ENCODE measurements at regions not wholly inside any gene's neighbourhood (a gene's known extent, or its start where the extent isn't known, plus 50 kb on each side); places are given as distances from the start of the nearest gene placed in this dataset.

DNA sequence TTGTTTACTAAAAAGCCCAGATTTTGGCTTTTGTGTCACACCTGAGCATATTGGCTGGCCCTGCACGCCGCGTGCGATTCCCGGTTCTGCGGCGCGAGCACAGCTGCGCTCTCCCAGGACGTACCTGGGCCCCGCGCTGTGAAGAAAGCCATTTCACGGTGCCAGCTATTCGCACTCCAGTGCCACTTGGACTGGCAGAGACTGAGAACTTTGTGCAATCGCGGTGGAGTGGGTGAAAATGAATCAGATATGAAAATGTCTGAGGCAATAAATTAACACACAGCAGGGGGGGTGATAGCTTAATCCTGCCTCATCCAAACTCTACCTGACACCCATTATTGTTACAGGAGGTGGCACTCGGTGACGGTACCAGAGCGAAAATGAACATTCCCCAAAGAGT lies 330.1 kb upstream of the MGMT start:
- no peak for DNase-seq (ENCODE audit: low read depth)
- TF ChIP-seq, protein P1, sequence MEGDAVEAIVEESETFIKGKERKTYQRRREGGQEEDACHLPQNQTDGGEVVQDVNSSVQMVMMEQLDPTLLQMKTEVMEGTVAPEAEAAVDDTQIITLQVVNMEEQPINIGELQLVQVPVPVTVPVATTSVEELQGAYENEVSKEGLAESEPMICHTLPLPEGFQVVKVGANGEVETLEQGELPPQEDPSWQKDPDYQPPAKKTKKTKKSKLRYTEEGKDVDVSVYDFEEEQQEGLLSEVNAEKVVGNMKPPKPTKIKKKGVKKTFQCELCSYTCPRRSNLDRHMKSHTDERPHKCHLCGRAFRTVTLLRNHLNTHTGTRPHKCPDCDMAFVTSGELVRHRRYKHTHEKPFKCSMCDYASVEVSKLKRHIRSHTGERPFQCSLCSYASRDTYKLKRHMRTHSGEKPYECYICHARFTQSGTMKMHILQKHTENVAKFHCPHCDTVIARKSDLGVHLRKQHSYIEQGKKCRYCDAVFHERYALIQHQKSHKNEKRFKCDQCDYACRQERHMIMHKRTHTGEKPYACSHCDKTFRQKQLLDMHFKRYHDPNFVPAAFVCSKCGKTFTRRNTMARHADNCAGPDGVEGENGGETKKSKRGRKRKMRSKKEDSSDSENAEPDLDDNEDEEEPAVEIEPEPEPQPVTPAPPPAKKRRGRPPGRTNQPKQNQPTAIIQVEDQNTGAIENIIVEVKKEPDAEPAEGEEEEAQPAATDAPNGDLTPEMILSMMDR (IDR thresholded peaks at IDR 0.05; ENCODE audit: insufficient read depth, low read depth, low read length, missing control alignments) = no peak
- no peak overlapping the region for H3K4me3 ChIP-seq (ENCODE audit: low read depth, low read length)

DNA sequence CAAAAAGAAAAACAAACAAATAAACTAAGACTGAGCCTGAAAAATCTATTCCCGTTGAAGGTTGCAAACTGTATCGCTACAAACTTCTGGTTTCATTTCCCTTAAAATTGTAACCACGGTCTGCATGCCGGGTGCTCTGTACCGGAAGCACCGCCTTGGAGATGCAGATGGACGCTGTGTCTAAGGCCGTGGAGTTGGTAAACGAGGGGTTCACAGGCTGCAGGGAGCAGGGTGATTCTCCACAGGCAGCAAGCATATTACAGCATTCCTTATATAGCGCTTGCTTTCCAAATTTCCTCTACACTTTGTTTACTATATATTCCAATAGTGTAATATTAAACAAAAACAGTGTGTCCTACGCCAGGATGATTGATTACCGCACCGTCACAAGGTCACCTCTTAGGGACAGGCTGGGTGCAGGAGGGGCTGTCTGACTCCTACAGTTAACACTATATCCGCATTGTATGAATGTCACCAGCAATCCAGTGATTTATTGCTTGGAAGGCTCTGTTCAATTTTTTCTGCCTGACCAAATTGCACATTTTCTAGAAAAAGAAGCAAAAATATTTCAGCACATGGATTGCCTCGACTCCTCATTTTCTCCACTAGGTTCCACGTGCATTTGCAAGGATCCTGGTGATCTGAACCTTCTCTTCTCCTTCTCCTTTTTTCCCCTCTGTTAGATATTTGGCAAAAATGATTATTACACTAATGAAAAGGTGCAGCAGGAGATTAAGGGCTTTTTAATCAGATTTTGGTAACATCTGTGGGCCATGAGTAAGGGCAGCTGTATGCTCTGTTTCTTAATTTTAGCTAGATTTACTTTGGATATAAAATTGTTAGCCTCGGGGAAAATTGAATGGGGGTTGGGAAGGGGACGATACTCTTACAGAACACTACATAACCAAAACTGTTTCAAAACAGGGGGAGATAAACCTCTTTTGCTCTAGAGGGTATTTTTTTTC lies 325.8 kb upstream of the MGMT start:
- TF ChIP-seq, protein P1 (IDR thresholded peaks at IDR 0.05; ENCODE audit: insufficient read depth, low read depth, low read length, missing control alignments) = no peak
- H3K4me3 ChIP-seq (ENCODE audit: low read depth, low read length) = no peak overlapping the region
- DNase-seq (ENCODE audit: low read depth) = no peak

DNA sequence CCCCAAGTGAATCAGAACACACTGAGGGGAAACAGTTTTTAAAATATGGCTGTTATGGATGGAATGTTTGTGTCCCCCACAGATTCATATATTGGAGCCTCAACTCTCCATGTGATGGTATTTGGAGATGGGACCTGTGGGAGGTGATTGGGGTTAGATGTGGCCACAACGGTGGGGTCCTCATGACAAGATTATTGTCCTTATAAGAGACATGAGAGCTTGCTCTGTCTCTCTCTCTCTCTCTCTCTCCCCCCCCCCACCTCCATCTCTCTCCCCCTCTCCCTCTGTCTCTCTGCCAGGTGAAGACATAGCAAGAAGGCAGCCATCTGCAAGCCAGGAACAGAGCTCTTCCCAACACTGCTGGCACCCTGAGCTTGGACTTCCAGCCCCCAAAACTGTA lies 315.8 kb upstream of the MGMT start:
- TF ChIP-seq, protein P1 (IDR thresholded peaks at IDR 0.05; ENCODE audit: insufficient read depth, low read depth, low read length, missing control alignments) = no peak
- DNase-seq (ENCODE audit: low read depth) = no peak
- no peak overlapping the region for H3K4me3 ChIP-seq (ENCODE audit: low read depth, low read length)

DNA sequence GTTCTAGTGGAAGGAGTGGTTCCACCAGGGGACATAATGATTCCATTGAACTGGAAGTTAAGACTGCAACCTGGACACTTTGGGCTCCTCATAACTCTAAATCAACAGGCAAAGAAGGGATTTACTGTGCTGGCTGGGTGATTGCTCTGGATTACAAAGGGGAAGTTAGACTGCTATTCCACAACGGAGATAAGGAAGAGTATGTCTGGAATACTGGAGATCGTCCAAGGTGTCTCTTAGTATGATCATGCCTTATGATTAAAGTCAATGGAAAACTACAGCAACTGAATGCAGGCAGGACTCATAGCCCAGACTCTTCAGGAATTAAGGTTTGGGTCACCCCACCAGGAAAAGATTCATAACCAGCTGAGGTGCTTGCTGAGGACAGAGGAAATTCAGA lies 310.6 kb upstream of the MGMT start:
- TF ChIP-seq, protein P1 (IDR thresholded peaks at IDR 0.05; ENCODE audit: insufficient read depth, low read depth, low read length, missing control alignments) = no peak
- no peak for DNase-seq (ENCODE audit: low read depth)
- no peak overlapping the region for H3K4me3 ChIP-seq (ENCODE audit: low read depth, low read length)

DNA sequence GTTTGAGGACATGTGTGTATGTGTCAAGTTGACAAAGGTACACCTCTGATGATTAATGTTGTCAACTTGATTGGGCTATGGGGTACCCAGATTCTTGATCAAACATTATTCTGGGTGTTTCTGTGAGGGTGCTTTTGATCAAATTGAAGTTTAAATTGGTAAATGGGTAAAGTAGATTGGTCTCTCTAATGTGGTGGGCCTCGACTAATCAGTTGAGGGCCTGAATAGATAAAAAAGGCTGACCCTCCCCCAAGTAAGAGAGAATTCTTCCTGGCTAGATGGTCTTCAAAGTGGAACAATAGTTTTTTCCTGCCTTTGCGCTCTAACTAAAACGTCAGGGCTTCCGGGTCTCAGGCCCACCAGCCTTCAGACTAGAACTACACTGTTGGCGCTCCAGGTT lies 309.9 kb upstream of the MGMT start:
- TF ChIP-seq, protein P1 (IDR thresholded peaks at IDR 0.05; ENCODE audit: insufficient read depth, low read depth, low read length, missing control alignments) = no peak
- DNase-seq (ENCODE audit: low read depth) = no peak
- H3K4me3 ChIP-seq (ENCODE audit: low read depth, low read length) = no peak overlapping the region

DNA sequence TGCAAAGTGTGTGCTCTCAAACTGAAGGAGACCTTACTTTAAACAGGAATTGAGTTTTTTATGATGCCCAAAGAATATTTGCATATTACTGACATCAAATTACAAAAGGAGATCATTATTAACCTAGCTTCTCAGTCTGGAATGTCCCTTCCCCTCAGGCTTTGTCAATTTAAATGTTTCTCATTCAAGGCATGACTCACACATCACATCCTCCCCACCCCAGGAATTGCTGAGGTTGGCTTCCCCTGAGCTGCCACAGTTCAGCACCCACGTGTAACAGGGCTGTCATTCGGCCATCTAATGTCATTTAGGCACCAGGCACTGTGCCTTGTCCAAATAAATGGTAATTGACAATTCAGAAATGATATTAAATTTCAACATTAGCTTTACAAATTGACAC lies 305.9 kb upstream of the MGMT start:
- H3K4me3 ChIP-seq (ENCODE audit: low read depth, low read length) = no peak overlapping the region
- DNase-seq (ENCODE audit: low read depth) = peak; percentile 1
- TF ChIP-seq, protein P1 (IDR thresholded peaks at IDR 0.05; ENCODE audit: insufficient read depth, low read depth, low read length, missing control alignments) = no peak

Data from GM12865 (cell line).